Right forelimb (tissue), 1 donor: ENCODE measurements at regions not wholly inside any gene's neighbourhood (a gene's known extent, or its start where the extent isn't known, plus 50 kb on each side); places are given as distances from the start of the nearest gene placed in this dataset.
"Not testable (repeated sequence)": the region's sequence is repeated elsewhere in the genome, so short reads cannot be mapped to it uniquely, and the experiment has no call there.

Experiments used
- DNase-seq: peaks from one replicate; pipeline ENCODE4 v3.0.0-alpha.2; 2018

GRCh38 chr5:163794993-163795392 is 289.6 kb downstream of the MAT2B start:
- no peak for DNase-seq

DNA sequence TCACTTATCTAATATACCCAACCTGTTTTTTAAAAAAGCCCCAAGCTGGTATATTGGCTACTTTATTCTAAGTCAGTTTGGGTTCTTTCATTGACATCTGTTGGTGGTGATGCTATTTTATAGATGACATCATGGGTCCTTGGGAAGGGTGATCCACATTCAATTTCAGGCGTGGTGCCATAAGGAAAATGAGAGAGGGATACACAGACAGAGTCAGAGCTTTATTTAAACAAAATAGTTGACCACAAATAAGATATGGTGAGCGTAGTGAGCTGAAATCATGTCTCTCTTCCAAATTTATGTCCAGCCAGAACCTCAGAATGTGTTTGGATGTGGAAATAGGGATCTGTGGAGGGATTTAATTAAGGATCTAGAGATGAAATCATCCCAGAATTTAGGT is 302.4 kb downstream of the MAT2B start:
- no peak for DNase-seq

DNA sequence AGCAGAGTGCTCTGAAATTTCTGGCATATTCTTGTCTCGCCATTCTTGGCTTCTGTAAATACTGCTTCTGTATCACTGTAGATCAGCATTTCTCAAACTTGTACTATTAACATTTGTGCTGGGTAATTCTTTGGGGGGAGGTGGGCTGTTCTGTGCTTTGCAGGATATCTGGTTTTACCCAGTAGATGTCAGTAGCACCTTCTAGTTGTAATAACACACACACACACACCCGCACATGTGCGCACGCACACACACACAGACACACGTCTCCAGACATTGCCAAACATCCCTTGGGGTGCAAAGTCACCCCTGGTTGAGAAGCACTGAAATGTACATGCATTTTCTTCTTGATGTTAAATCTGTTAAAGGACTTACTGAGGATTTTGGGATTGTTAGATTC is 304.1 kb downstream of the MAT2B start:
- DNase-seq = no peak

GRCh38 chr5:163813900-163814299 is 308.5 kb downstream of the MAT2B start:
- no peak for DNase-seq

- no peak for DNase-seq
Measured at GRCh38 chr5:163815240-163815791, 309.9 kb downstream of the MAT2B start.

- no peak for DNase-seq
Measured at GRCh38 chr5:163821142-163821541, 315.7 kb downstream of the MAT2B start.

GRCh38 chr5:163822548-163822947 is 317.1 kb downstream of the MAT2B start:
- no peak for DNase-seq

DNA sequence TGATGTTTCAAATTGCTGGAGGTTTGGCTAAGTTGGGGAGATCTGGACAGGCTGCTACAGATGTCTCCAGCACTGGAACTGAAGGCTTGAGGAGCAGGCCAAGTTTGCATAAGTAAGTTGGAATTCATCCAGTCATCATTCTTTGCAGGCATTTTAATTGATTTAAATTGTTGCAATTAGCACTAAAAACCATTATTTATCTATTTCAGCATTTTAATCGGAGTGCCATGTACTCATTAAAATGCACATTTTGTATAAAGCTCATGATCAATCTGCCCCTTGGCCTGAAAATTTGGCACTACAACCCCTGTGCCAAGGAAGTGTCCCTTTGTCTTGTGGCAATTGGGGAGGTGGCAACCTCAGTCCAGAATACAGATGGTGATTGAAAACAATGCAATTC is 320.2 kb downstream of the MAT2B start:
- no peak for DNase-seq

GRCh38 chr5:163826201-163826600 is 320.8 kb downstream of the MAT2B start:
- DNase-seq = no peak

DNA sequence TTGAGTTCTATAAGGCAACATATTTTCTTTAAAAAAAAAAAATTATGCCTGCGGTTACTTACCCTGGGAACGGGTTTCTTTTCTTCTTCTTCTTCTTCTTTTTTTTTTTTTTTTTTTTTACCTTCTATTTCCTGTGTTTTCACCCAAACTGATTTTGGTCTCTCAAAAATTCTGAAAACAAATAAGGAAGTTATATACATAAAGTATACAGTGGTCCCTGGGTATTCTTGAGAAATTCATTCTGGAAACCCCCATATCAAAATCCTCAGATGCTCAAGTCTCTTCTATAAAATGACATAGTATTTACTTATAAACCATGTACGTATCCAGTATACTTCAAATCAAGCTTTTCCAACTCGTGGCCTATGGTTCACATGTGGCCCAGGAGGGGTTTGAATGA is 326.7 kb downstream of the MAT2B start:
- DNase-seq = no peak

DNA sequence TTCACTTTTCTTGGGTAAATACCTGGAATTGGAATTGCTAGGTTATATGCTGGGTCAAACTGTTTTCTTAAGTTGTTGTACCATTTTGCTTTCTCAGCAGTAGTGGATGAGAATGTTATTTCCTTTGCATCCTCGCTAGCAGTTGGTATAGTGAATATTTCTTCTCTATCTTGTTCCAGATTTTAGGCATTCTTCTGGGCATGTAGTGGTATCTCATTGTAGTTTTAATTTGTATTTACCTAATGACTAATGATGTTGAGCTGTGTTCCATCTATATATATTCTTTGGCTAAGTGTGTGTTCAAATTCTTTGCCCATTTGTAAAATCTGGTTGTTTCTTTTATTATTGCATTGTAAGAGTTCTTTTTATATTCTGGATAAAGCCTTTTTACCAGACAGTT is 333.3 kb downstream of the MAT2B start:
- no peak for DNase-seq

DNA sequence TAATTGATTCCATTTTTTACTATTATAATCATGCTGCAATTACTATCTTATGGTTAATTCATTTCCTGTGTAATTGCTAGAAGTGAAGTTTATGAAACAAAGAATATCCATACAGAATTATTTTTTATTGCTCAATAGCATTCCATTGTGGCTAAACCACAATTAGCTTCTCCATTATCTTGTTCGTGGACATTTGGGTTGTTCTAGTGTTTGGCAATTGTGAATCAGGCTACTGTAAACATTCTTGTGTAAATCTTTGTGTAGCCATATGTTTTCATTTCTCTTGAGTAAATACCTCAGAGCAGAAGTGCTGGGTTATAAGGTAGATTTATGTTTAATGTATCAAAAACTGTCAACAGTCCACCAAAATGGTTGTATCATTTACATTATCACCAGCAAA is 341.1 kb downstream of the MAT2B start:
- no peak for DNase-seq

DNA sequence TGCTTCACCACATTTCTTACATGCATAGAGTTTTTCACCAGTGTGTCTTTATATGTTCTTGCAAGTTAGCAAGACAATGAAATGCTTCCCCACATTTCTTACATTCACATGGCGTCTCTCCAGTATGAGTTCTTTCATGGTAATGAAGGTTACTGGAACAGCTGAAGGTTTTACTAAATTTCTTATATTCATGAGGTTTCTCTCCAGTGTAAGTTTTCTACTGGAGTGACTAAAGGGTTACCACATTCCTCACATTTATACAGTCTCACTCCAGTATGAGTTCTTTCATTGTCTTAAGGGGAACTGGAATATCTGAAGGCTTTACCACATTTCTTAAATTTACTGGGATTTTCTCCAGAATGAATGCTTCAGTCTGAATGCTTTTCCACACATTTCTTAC is 350.3 kb downstream of the MAT2B start:
- no peak for DNase-seq

GRCh38 chr5:163861670-163862069 is 356.3 kb downstream of the MAT2B start:
- no peak for DNase-seq

- DNase-seq = no peak
Measured at GRCh38 chr5:163867324-163867723, 361.9 kb downstream of the MAT2B start.

GRCh38 chr5:163867738-163868137 is 362.3 kb downstream of the MAT2B start:
- DNase-seq = no peak

- DNase-seq = no peak
Measured at GRCh38 chr5:163869581-163869980, 364.2 kb downstream of the MAT2B start.

DNA sequence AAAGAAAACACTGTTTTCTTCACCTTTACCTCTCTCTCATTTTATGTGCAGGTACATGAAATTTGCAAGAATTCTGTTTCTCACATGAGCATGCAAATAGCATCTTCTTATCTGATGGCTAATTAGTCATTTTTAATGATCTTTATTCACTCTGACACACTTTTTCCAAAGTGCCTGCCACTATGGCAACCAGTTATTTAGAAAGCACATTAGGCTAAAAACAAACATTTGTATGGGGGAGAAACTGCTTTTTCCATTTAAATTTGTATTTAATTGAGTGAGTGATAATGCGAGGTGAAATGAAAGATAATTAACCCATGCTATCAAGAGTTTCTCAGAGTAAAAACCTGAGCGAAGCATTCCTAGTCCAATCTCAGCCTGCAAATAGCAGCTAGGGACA is 365.0 kb downstream of the MAT2B start:
- DNase-seq = no peak

DNA sequence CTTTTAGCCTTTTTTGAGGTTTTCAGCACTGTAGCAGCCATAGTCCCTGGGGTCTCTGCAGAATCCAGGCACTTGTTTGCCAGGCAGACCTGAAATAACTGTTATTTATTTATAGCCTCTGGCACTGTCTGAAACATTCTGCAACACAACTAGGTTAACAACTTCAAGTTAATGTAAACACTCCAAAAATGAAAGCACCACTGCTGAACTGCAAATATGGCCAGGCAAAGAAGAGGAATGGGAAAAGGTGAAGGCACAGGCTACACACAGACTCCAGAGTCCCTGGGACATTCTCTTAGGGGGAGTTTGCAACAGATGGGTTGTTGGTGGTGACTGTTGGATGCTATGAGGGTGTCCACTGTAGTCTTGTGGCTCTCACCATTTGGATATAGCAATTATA is 369.0 kb downstream of the MAT2B start:
- no peak for DNase-seq

DNA sequence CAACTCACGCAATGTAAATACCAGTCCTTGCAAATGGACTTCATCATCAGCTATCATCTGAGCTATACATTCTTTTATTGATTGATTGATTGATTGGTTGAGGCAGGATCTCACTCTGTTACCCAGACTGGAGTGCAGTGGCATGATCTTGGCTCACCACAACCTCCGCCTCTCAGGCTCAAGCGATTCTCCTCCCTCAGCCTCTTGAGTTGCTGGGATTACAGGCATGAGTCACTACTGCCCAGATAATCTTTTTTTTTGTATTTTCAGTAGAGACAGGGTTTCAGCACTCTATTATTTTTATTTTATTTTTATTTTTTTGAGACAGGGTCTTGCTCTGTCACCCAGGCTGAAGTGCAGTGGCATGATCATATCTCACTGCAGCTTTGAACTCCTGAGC is 369.5 kb downstream of the MAT2B start:
- not testable (repeated sequence) for DNase-seq

- DNase-seq = no peak
Measured at GRCh38 chr5:163877865-163878264, 372.4 kb downstream of the MAT2B start.

GRCh38 chr5:163878490-163878889 is 373.1 kb downstream of the MAT2B start:
- no peak for DNase-seq

- DNase-seq = no peak
Measured at GRCh38 chr5:163880302-163880701, 374.9 kb downstream of the MAT2B start.

- no peak for DNase-seq
Measured at GRCh38 chr5:163885117-163885516, 379.7 kb downstream of the MAT2B start.

DNA sequence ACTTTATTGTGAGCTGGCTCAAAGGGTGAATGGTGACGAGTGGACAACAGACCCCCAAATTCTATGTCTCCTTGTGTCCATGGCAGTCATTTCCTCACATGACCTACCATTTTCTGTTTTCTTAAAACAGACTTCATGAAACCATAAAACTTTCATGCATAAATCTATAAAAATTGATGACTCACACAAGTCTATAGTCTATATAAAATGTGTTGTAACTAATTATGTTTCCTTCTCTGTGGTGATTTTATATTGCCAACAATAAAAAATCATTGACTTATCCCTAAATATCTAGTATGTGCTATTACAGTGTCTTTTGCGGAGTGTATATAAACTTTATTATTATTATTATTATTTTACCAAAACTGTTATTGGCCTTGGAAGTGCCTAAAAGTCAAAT is 382.4 kb downstream of the MAT2B start:
- DNase-seq = no peak

DNA sequence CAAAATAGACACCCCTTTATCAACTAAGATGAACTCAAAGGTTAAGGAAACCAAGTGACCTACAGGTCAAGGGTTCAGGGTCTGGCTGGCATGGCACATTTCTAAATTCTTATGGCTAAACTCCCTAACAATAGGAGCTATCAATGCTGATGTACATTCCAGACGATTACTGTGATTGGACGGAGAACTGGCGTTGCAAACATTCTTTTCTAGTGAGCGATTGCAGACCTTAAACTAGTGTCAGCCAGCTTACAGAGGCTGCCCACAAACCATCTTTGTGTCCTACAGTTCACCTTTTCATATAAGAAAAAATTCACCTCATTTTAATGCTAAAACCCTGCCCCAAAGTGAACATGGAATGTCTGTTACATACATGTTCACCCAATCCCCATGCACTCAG is 382.9 kb downstream of the MAT2B start:
- DNase-seq = no peak
